SU-DHL-6 (cell line): ENCODE measurements at regions not wholly inside any gene's neighbourhood (a gene's known extent, or its start where the extent isn't known, plus 50 kb on each side); places are given as distances from the start of the nearest gene placed in this dataset.

Source experiments
- EZH2phosphoT487 ChIP-seq: fragments of 200-600 bp; sonication (generic), shearing (Covaris generic); conservative IDR thresholded peaks from 2 replicates; pipeline ENCODE4 v1.6.1; 2018; ENCODE audit warnings: mild to moderate bottlenecking, antibody characterized with exemption, low read length, moderate library complexity, mixed read lengths
- TF ChIP-seq, protein P1 (sequence below): fragments of 200-600 bp; sonication (generic); IDR thresholded peaks from one replicate; pipeline ENCODE4 v1.5.1; 2017; ENCODE audit warnings: antibody characterized with exemption, mild to moderate bottlenecking, low read length, moderate library complexity; ENCODE audit not compliant: insufficient read depth, poor library complexity, severe bottlenecking

DNA sequence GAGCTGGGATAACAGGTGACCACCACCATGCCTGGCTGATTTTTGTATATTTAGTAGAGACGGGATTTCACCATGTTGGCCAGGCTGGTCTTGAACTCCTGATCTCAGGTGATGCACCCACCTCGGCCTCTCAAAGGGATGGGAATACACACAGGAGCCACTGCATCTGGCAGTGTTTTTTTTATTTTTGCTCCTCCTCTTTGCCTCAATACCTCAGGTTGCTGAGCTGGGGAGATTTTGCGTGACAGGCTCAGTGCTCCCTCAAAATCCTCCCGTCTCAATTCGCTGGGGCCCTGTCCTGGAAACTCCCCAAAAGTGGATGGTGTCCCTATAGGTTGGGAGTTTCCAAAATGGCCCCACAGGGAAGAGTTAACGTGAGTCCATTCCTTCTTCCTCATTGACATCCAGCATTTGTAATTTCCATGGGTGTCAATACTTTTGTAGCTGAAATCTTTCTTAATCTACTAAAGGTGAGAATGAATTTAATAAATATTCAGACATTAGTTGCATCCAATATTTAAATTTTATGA, 71.8 kb downstream of the GGTLC2 start:
- no peak for TF ChIP-seq EZH2phosphoT487
- TF ChIP-seq, protein P1, sequence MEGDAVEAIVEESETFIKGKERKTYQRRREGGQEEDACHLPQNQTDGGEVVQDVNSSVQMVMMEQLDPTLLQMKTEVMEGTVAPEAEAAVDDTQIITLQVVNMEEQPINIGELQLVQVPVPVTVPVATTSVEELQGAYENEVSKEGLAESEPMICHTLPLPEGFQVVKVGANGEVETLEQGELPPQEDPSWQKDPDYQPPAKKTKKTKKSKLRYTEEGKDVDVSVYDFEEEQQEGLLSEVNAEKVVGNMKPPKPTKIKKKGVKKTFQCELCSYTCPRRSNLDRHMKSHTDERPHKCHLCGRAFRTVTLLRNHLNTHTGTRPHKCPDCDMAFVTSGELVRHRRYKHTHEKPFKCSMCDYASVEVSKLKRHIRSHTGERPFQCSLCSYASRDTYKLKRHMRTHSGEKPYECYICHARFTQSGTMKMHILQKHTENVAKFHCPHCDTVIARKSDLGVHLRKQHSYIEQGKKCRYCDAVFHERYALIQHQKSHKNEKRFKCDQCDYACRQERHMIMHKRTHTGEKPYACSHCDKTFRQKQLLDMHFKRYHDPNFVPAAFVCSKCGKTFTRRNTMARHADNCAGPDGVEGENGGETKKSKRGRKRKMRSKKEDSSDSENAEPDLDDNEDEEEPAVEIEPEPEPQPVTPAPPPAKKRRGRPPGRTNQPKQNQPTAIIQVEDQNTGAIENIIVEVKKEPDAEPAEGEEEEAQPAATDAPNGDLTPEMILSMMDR = no peak
